Tibial nerve (tissue), 4 donors: ENCODE measurements at regions not wholly inside any gene's neighbourhood (a gene's known extent, or its start where the extent isn't known, plus 50 kb on each side); places are given as distances from the start of the nearest gene placed in this dataset.

ENCODE experiments used
- DNase-seq, 2 donors: peaks; one replicate each; pipeline ENCODE4 v3.0.0-alpha.2; 2019; ENCODE audit warnings: low spot score in 2 of 2
- H3K27ac ChIP-seq, 4 donors: fragments of 200-600 bp; sonication (generic) in 3 of 4; one replicate each; pipeline ENCODE4 v1.5.1; 2017 to 2019; ENCODE audit warnings: mild to moderate bottlenecking in 1 of 4
- H3K27me3 ChIP-seq, 2 donors: fragments of 200-600 bp; sonication (generic) in 1 of 2; one replicate each; pipeline versions ENCODE4 v1.5.1 to v1.6.0; 2017 to 2019
- H3K36me3 ChIP-seq, 3 donors: fragments of 200-600 bp; sonication (generic); one replicate each; pipeline ENCODE4 v1.5.1; 2018 to 2019
- H3K4me1 ChIP-seq, 4 donors: fragments of 200-600 bp; sonication (generic) in 3 of 4; one replicate each; pipeline ENCODE4 v1.5.1; 2017 to 2019
- H3K4me3 ChIP-seq, 4 donors: fragments of 200-600 bp; sonication (generic) in 3 of 4; one replicate each; pipeline ENCODE4 v1.5.1; 2017 to 2019; ENCODE audit warnings: mild to moderate bottlenecking in 1 of 4, moderate library complexity in 1 of 4
- H3K9me3 ChIP-seq, 4 donors: fragments of 200-600 bp; sonication (generic) in 3 of 4; one replicate each; pipeline ENCODE4 v1.5.1; 2017 to 2019
- EP300 ChIP-seq, 2 donors: sonication (generic); formaldehyde crosslinking; IDR thresholded peaks; one replicate each; pipeline ENCODE4 v1.6.1; 2017; ENCODE audit warnings: antibody characterized with exemption in 2 of 2, mild to moderate bottlenecking in 1 of 2
- POLR2A ChIP-seq, 2 donors: fragments of 450-650 bp; IDR thresholded peaks; one replicate each; pipeline ENCODE4 v1.6.1; 2017; ENCODE audit warnings: antibody characterized with exemption in 2 of 2, mild to moderate bottlenecking in 2 of 2, moderate library complexity in 2 of 2
- WGBS, 2 donors: methylation state at CpG; one replicate each; pipeline ENCODE4 v1.1.5; 2018; 5-methylcytosine and 5-hydroxymethylcytosine counted together
- TF ChIP-seq, protein P1 (sequence below), 5 experiments: fragments of 200-600 bp in 3 of 5; fragments of 450-650 bp in 2 of 5; sonication (generic) in 3 of 5; IDR thresholded peaks; one replicate each; pipeline ENCODE4 v1.5.1; 2016 to 2019; ENCODE audit warnings: antibody characterized with exemption in 5 of 5, mild to moderate bottlenecking in 3 of 5, moderate library complexity in 2 of 5

DNA sequence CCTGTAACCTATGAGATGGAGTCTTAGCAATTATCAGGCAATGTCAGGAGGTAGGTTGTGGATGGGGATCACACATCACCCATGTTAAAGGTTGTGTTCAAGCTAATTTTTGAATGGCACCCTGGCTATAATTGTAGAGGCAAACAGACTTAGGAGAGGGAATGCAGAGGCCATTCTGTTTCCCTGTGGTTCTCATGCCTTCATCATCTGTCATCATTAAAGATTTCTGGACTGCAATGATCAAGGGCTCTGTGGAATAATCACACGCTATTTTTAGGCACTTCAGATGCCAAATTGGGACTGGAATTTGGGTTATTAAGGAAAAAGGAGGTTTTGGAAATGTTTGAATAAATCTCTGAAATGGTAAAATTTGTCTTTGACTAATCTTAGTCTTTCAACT is 1065.4 kb downstream of the TAF11L14 start:
- Histone ChIP-seq H3K36me3 (no peaks in the 10 kb centered on the region), H3K4me3 (no peak overlapping the region), H3K9me3 (no peaks in the 10 kb centered on the region), H3K4me1 (peaks cover 0 to 6% (median 0%) of the 10 kb centered on the region in 4 donors), H3K27me3 (no peaks in the 10 kb centered on the region), H3K27ac (no peak overlapping the region)
- TF ChIP-seq EP300 (IDR thresholded peaks at IDR 0.05), result no peak
- TF ChIP-seq, protein P1, sequence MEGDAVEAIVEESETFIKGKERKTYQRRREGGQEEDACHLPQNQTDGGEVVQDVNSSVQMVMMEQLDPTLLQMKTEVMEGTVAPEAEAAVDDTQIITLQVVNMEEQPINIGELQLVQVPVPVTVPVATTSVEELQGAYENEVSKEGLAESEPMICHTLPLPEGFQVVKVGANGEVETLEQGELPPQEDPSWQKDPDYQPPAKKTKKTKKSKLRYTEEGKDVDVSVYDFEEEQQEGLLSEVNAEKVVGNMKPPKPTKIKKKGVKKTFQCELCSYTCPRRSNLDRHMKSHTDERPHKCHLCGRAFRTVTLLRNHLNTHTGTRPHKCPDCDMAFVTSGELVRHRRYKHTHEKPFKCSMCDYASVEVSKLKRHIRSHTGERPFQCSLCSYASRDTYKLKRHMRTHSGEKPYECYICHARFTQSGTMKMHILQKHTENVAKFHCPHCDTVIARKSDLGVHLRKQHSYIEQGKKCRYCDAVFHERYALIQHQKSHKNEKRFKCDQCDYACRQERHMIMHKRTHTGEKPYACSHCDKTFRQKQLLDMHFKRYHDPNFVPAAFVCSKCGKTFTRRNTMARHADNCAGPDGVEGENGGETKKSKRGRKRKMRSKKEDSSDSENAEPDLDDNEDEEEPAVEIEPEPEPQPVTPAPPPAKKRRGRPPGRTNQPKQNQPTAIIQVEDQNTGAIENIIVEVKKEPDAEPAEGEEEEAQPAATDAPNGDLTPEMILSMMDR (IDR thresholded peaks at IDR 0.05), result no peak
- TF ChIP-seq POLR2A (IDR thresholded peaks at IDR 0.05), result no peak
- no peak for DNase-seq
- 42 to 69% methylated on average over 1 of the region's 1 CpG for WGBS, 2 donors

DNA sequence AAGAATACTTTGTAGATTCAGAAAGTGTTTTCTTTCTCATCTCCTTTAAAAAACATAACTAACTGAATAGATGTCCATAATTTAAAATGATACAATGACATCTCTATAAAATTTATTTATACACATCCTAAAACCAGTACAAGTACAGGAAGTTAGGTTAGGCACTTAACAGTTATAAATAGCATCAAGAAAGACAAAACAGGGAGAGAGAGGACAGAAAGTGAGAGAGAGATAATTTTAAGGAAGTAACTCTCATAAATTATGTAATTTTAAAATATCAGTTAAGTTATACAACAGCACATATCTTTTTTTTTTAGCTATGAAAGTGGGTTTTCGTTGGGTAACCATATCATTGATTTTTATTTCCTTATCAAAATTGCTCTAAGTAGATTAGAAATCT is 1068.6 kb downstream of the TAF11L14 start:
- no peaks in the 10 kb centered on the region for H3K9me3 ChIP-seq
- no peaks in the 10 kb centered on the region for H3K27me3 ChIP-seq
- WGBS, 2 donors, result 67 to 74% methylated on average over 1 of the region's 1 CpG
- TF ChIP-seq POLR2A (IDR thresholded peaks at IDR 0.05) (no peak), EP300 (IDR thresholded peaks at IDR 0.05) (no peak)
- TF ChIP-seq, protein P1 (IDR thresholded peaks at IDR 0.05), result no peak
- H3K27ac ChIP-seq, result no peak overlapping the region
- H3K4me3 ChIP-seq, result no peak overlapping the region
- no peak for DNase-seq
- H3K36me3 ChIP-seq, result no peaks in the 10 kb centered on the region
- H3K4me1 ChIP-seq, result peaks cover 0 to 6% (median 0%) of the 10 kb centered on the region in 4 donors

DNA sequence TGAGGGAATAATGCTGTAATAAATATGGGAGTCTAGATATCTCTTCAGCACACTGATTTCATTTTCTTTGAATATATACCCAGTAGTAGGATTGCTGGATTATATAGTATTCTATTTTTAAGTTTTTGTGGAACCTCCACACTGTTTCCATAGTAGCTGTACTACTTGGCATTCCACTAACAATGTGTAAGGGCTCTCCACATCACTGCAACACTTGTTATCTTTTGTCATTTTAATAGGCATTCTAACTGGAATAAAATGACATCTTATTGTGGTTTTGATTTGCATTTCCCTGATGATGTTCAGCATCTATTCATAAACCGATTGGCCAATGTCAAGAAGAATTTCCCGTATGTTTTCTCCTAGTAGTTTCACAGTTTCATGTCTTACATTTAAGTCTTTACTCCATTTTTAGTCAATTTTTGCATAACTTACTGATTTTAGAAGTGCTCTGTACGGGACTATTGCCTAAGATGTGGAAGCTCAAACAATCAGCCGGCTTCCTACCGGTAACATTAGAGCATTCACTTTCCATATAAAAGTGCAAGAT is 1078.8 kb downstream of the TAF11L14 start:
- Histone ChIP-seq H3K27ac (no peak overlapping the region), H3K36me3 (no peaks in the 10 kb centered on the region), H3K27me3 (no peaks in the 10 kb centered on the region), H3K9me3 (no peaks in the 10 kb centered on the region), H3K4me1 (no peaks in the 10 kb centered on the region), H3K4me3 (no peak overlapping the region)
- whole genome bisulfite sequencing, 2 donors, result 76 to 92% methylated on average over 5 of the region's 5 CpGs
- TF ChIP-seq, protein P1 (IDR thresholded peaks at IDR 0.05), result no peak
- TF ChIP-seq POLR2A (IDR thresholded peaks at IDR 0.05) (no peak), EP300 (IDR thresholded peaks at IDR 0.05) (no peak)
- no peak for DNase-seq

DNA sequence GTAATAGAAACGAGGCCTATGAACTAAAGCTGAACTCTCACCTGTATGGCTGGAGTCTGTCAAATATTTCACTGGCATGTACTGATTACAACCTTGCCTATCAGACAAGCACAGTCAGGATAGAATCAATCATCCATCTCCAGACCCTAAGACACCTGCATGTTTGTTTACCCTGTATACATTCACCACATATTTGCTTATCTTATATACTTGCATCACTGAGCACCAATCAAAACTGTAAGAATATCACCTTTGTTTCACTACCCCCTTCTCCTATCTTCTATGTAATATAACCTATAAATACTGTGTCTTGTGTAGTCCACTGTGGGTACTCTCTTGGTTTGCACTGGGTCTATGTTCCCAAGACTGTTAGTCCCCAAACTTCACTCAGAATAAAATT is 1085.7 kb downstream of the TAF11L14 start:
- no peak for TF ChIP-seq EP300 (IDR thresholded peaks at IDR 0.05)
- TF ChIP-seq, protein P1 (IDR thresholded peaks at IDR 0.05), result no peak
- no peak for TF ChIP-seq POLR2A (IDR thresholded peaks at IDR 0.05)
- Histone ChIP-seq H3K27ac (no peak overlapping the region), H3K36me3 (no peaks in the 10 kb centered on the region), H3K9me3 (no peaks in the 10 kb centered on the region), H3K4me3 (no peak overlapping the region), H3K4me1 (no peaks in the 10 kb centered on the region), H3K27me3 (no peaks in the 10 kb centered on the region)
- 71% methylated on average over 1 of the region's 1 CpG for WGBS, 2 donors
- DNase-seq, result no peak

DNA sequence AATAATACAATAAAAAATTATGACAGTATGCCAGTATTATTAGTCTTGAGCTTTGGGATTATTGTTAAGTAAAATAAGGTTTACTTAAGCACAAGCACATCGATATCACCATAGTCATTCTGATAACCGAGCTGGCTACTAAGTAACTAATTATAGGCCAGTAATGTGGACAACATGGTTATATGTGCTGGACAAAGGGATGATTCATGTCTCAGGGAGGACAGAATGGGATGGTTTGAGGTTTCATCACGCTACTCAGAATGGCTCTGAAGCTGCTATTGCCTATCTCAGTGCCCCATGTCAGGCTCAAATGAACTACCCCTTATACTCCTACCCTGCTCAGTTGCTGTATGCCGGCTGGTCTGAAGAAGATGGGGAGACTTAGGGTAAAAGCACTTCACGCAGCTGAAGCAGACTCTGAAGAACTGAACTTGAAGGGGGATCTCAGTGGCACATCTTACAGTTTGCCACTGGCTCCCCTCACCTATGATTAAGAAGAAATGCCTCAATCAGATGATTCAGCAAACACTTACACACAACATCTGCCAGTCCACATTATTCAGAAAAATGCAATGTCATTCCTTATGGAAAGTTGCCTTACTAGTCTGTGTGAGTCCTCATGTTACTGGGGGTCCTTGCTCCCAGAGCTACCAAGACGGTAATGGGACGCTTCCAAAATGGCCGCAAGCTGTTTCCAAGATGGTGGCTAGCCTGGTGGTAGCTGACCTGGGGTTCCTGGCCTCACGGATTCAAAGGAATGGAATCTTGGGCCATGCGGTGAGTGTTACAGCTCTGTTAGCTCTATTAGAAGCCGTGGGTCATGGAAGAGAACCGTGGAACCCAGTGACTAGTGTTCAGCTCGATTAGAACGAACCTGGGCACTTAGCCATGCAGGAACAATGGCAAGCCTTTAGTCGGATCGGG is 1098.6 kb downstream of the TAF11L14 start:
- Histone ChIP-seq H3K36me3 (no peaks in the 10 kb centered on the region), H3K4me1 (no peaks in the 10 kb centered on the region), H3K27me3 (no peaks in the 10 kb centered on the region), H3K9me3 (no peaks in the 10 kb centered on the region), H3K4me3 (no peak overlapping the region), H3K27ac (no peak overlapping the region)
- WGBS, 2 donors, result 85 to 92% methylated on average over 16 of the region's 16 CpGs
- TF ChIP-seq, protein P1 (IDR thresholded peaks at IDR 0.05), result no peak
- TF ChIP-seq EP300 (IDR thresholded peaks at IDR 0.05), result no peak
- TF ChIP-seq POLR2A (IDR thresholded peaks at IDR 0.05), result no peak
- no peak for DNase-seq
